A172 (cell line): ENCODE measurements at regions not wholly inside any gene's neighbourhood (a gene's known extent, or its start where the extent isn't known, plus 50 kb on each side); places are given as distances from the start of the nearest gene placed in this dataset.
"Not testable (repeated sequence)": the region's sequence is repeated elsewhere in the genome, so short reads cannot be mapped to it uniquely, and the experiment has no call there.

Experiments used
- DNase-seq: peaks from one replicate; pipeline ENCODE4 v3.0.0-alpha.2; 2015; ENCODE audit warnings: low spot score

DNA sequence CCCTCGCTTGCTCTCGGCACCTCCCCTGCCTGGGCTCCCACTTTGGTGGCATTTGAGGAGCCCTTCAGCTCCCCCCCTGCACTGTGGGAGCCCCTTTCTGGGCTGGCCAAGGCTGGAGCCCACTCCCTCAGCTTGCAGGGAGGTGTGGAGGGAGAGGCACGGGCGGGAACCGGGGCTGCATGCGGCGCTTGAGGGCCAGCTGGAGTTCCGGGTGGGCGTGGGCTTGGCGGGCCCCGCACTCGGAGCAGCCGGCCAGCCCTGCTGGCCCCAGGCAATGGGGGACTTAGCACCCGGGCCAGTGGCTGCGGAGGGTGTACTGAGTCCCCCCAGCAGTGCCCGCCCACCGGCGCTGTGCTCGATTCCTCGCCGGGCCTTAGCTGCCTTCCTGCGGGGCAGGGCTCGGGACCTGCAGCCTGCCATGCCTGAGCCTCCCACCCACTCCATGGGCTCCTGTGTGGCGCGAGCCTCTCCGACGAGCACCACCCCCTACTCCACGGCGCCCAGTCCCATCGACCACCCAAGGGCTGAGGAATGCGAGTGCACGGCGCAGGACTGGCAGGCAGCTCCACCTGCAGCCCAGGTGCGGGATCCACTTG, 730.0 kb upstream of the SEMA6A start:
- DNase-seq, result not testable (repeated sequence)

DNA sequence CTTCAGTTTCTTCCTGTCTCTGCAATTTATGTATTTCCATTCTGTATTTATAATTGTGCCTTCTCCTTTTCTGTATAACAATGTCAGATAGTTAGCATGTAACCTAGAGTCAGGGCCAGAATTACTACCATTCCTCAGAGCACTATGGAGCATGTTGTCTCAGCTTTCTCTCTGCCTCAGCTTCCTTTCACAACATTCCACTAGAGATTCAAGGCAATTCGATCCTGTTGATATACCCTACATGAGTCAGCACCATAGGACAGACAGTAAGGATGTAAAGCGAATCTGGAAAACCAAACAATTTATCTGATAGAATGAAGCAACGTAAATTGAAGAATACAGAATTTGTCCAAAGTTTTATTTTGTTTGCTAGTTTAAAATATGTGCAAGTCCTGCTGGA, 728.3 kb upstream of the SEMA6A start:
- DNase-seq, result no peak

DNA sequence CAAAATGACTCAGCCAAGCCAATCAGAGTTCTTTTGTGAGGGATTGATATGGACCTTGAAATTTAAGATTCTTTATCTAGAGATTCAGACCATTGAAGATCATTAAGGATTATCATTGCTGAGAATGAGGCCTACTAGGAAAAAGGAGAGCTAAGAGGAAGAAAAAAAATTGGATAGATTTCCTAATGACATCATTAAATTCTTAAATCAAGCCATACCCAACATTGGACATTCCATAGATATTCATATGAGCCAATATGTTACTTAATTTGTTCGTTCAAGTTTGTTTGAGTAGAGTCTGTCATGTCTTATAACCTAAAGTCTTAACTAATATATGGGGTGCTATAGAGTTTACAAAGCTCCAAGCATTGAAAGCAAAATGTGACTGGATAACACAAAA, 727.9 kb upstream of the SEMA6A start:
- no peak for DNase-seq

DNA sequence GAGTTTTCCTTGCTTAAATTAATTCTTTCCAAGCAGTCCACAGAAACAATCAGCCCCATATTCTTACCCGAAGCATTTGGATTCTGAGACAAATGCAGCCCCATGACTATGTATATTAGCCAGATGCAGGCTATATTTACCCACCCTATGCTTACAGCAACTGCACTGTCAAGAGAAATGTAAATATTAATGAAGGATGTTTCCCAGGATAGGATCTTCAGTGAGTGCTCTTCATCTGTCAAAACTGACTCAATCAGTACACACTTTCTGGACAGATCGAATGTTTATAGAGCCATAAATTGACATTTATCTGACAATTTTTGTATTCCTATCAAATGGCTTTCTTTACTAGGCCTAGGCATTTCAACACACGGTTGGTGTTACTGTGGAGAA, 725.3 kb upstream of the SEMA6A start:
- no peak for DNase-seq

DNA sequence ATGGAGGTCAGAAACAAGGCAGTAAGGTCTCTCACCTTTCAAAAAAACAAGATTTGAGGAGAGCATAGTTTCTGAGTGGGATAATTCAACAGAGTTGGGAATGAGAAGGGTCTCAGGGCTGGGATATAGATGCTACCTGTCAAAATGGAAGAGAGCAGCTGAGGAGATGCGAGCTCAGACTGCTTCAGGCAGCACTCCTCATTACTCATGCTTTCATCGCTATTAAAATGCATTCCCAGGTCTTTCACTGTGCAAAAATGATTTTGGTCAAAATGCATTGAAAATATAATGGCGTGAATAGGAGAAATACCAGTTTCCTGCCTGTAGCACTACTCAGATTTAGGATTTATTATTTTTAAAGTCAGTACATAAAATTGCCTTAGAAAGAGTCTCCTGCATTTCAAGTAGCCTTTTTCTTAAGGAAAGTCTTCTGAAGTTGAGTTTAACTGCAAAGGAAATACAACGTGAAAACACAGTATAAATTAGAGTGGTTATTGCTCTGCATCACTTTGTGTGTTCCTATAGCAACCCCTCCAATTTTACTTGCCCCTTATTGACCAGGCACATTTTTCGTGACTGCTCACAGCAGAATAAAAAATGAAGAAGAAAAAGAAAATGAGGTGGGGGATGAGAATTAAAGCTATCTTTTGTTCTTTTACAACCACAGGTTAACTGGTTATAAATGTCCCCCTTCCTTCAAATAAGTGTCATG, 724.8 kb upstream of the SEMA6A start:
- DNase-seq, result no peak

DNA sequence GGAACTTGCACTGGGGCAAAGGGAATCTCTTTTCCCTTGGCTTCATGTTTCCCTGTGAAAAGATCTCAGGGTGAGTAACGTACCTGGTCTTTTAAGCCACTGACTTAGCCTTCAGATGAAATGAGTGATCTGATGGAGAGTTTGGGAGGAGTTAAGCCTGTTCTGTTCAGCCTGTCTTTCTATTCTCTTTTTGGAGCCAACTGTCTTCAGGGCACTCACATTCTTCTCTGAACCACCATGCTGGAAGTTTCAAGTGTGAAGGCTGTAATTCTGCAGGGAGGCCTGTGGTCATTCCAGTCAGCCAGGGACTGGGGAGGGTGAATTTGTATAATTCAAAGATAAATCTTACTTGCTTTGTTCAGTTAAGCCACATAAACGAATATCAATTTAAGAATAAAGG, 722.2 kb upstream of the SEMA6A start:
- DNase-seq, result no peak

DNA sequence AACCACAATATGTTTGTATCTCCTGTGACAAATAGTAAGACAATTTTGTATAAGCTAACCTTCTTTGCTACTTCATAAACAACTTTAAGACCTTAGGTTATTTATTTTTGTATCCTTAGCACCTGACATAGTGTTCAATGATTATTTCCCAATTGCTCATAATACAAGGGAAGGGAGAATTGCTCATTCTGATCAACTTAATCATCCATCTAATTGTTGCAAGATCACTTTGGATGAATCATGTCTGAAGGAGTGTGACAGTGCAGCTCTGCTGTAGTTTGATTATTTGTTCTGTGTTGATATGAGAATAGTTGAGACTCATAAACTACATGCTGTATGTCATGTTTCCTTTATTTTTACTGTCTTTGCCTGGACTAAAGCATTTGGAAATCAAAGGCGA, 721.3 kb upstream of the SEMA6A start:
- no peak for DNase-seq

DNA sequence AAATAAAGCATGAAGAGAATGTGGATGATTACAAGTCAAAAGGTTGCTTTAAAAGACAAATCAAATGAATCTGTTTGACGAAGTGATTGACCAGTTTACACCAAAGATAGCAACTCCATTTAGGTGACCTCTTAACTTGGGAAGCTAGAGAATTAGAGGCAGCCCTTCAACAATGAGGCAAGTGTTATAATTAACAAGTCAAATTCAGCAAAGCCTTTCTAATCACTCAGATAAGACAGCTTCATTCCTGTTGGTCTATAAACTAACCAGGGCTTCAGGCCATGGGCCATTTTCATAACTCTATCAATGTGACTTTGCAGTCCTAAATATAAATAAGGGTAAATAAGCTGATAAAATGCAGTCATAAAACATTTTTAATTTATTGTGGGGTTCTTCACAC, 712.2 kb upstream of the SEMA6A start:
- DNase-seq, result no peak

DNA sequence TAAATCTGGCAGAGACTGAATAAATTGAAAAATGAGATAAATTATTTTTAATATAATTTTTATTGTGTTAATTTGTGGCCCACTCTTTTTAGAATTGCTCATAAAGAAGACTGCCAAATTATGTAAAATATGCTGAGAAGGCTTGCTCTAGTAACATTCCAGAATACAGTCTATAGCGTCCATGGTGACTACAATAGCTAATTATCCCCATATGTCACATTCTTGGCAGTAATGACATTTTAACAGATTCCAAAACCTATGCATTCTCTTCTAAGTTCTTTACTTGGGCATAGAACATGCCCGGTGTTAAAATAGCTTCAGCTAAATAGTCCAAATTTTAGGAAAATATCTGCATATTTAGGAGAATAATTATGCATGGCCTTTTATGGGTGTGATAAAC, 697.0 kb upstream of the SEMA6A start:
- DNase-seq, result no peak

DNA sequence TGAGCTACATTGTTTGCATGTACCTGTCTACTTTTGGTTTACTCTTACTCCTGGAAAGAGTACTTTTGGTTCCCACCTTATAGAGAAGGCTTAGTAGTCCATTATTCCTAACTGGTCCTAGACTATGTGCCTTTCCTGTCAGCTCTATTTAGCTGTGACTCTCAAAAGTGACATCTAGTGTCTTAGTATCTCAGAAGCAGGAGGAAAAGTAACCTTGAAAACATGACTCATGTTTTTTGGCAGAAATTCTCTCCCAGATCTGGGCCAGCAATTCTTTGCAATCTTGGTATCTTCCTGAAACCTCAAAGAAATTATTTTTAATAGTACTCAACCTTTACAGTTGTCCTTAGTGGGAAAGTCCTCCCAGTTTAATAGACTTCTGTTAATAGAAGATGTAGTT, 691.7 kb upstream of the SEMA6A start:
- peak; percentile 30 for DNase-seq

DNA sequence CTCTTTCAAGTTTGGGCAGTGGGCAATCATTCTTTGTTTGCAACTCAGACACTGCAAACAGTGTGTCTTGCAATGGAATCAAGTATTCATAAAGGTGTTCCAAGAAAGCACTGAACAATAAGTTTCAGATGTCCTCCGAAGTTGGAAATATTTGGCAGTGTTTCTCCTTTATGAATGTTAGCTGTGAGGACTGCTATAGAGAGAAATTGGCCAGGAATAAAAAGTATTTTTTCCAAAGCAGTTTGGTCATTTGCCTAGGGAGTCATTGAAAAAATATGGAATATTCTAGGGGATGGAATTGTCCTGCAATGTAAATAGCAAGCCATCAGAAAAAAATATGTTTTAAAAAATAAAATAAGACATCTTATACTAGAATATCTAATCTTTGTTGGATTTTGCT, 688.6 kb upstream of the SEMA6A start:
- DNase-seq, result no peak

DNA sequence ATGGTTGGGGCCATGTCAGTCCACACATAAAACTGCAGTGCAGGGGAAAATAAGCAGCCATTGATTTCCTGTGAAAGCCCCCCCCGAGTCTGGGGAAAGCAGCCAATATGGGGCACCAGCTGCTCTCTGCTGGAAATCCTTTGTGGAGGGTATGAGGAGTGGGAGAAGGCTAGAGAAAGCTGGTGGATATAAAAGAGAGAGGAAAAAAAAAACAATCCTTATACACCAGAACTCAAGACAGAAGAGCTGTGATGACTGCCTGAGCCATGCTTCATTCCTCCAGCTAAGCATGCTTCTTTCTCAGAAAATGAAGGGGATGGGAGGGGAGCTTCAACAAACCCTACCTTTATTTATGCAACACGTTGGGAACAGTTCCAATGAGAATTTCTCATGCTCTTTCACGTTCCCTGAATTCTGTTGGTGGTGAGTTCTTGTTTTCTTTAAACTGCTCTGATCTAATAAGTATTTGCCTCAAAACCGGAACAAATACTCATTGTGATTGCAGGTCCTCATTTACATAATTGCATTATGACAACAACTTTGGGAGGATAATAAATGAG, 688.0 kb upstream of the SEMA6A start:
- no peak for DNase-seq

DNA sequence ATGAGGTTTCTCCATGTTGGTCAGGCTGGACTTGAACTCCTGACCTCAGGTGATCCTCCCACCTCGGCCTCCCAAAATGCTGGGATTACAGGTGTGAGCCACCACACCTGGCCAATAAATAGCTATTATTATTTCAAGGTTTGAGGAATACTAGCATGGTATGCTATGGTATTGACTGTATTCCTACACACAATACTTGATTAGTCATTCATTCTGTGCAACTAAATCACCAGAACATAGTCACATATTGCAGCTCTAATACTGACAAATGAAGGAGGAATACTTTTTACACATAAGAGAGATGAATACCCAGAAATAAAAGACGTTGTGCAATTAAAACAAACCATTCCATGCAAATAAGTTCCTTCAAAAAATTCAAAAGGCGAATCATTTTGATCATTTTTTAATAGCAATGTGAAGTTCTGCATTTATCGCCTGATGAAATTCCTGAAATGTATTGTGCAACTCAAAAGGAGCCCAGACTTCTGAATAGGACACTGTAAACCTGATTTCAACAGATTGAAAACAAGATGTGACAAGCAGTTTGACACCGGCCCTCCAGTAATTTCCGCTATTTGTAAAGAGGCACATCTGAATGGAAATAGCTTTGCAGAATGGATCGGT, 687.4 kb upstream of the SEMA6A start:
- no peak for DNase-seq

DNA sequence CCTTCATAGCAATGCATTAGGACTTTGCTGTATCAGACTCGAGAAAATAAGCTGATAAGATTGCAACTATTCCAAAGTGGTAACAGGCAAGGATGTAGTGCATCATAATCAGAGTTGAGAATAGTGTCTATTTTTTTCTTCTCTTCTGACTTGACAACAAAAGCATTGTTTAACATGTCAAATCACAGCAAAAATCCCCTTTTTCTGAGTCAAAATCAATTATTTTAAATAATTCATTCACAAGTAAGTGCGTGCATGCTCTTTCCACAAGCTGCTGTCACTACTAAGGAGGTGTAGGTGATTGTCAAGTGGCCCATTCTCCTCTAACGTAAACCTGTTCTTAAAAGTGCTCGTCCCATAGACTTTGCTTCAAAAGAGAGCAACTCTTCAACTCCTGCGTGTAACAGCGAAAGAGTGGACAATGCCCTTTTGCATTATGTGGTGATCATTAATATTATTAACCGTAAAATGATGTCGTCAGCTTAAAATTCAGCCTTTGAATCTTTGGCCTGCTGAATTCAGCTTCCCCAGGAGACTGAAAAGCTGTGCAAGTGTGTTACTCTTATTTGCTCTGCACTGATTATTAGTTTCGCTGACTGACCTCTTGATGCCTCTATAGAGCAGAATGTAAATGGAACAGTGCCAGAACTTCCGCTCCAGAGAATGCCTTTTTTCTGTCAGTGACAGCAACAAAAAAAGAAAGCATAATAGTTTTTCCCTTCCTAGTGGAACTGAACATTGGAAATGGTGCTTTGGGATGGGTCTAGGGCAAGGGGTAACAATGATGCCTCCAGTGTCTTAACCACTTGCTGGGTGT, 680.8 kb upstream of the SEMA6A start:
- DNase-seq, result no peak

DNA sequence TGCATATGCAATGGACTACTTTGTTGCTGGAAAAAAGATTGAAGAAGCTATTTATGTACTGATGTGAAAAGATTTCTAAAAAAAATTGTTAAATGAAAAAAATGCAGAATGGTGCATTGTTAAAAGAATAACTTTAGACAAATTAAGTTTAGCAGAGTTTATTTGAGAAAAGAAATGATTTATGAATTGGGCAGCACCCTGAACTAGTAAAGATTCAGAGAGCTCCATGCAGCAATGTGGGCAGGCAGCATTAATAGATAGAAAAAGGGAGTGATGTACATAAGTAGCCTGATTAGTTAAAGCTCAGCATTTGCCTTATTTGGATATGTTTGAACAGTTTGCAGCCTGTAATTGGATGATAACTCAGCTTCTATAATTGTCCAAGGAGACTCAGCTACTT, 677.9 kb upstream of the SEMA6A start:
- no peak for DNase-seq

DNA sequence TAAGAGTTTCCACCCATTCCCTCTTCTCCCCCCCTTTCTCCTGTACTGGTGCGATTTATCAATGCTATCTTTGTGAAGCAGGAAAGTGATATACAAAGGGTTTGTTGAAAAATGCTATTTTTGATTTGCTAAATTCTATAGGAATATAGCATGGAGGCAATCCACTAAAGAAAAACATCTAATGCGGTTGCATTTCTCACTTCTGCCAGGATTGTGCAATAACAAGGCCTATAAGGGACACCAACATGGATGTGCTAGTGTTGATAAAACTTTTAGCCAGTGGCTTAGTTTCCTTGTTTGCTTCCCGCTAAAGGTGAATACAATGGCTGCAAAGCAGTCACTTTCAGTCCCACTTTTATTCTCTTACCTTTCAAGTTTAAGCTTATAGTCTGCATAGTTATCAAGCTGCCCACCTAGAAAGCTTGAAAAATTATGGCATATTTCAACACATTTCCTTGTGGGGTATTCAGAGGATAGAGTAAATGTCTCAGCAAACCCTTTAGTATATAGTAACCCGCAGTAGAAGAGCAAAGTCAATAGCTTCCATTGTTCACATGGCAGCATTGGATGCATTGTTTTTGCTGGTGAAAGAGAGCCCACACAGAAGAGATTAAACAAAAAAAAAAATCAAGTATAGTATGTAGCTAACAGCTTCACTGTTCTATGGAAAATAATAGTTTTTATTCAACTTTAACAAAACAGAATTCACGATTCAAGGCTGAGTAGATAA, 674.6 kb upstream of the SEMA6A start:
- no peak for DNase-seq

DNA sequence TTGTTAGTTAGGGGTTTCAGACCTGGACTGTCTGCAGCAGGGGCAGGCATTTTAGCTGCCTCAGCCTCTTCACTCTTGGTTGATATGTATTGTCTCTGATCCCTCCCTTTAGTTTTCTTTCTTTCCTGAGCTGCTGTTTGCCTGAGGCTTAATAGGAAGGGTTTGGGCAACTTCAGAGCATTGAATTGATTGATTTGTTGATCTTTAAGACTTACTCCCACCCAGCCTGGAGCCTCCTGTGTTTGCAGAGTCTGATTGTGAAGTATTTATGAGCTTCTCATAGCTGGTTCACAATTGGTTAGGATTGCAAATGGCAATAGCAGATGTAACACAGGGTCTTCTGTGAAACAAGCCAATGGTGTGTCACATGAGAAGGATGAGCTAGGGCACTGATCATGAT, 671.8 kb upstream of the SEMA6A start:
- DNase-seq, result no peak

DNA sequence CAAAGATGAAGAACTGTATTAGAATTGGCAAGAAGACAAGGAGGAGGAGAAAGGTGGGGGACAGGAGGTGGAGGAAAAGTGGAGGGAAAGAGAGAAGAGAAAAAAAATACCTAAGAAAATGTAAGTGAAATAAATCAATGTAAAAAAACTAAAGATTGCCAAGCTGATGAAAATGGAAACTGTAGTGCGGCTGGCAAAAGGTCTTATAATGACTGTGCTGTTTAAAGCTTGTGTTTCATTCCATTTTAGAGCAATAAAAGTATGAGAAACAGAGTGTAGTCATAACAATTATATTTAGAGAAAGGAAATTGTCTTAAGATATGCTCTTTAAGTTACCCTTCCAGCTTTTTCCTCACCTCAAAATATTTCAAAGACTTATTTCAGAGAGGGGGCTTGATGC, 670.5 kb upstream of the SEMA6A start:
- no peak for DNase-seq

DNA sequence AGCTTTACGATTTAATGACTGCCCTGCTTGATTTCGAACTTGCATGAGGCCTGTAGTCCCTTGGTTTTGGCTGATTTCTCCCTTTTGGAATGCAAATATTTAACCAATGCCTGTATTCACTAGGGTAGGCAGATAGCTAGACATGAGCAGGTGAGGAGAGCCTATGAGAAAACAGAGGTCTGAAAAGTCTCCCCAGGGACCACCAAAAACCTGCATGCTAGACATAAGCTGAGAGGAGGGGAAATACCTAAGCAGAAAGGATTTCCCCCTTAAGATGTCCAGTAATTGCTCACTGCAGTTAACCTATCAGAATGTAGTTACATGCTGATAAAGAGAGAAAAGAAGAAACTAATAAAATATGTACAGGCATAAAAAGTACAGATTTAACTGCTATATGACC, 667.4 kb upstream of the SEMA6A start:
- DNase-seq, result no peak

DNA sequence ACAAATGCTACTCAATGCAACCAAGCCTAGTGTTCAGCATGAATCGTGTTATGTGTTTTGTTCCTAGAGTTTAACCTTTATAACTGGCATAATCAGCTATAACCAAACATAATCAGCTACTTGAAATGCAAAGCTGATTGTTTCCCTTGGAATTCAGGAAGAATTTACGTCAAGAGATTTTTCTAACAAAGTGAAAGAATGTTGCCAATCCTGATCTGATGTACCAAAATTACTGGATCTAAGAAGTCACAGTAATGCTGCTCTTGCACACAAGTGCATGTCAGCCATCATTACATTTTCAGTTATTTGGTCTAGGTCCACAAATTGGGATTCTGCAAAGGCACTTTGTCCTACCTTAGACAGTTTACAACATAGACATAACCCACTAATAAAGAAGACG, 662.3 kb upstream of the SEMA6A start:
- DNase-seq, result no peak

DNA sequence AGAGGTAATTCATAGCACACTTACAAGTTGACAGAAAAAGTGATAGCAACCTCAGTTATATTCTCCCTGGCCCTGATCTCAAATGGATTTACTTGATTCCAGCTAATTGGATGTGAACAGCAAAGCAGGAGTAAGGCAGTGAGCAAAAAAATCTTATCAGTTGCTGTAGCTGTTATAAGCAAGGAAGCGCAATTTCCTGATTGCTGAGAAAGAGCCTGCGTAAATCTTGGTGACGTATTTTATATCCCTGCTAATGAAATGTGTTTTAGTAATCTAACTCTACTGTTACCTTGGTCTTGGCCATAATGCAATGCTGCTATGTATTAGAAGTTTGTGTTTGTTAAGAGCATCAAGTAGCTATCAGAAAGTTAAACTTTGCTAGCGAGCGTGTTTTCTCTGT, 661.2 kb upstream of the SEMA6A start:
- DNase-seq, result no peak

DNA sequence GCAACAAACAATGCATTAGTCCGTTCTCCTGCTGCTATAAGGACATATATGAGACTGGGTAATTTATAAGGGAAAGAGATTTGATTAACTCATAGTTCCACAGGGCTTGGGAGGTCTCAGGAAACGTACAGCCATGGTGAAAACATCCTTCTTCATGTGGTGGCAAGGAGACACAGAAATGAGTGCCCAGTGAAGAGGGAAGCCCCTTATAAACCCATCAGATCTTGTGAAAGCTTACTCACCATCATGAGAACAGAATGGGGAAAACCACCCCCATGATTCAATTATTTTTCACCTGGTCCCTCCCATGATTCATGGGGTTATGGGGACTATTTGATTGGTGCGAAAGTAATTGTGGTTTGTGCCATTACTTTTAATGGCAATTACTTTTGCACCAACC, 655.8 kb upstream of the SEMA6A start:
- no peak for DNase-seq
